Right lobe of liver (tissue), 4 donors: ENCODE measurements at regions not wholly inside any gene's neighbourhood (a gene's known extent, or its start where the extent isn't known, plus 50 kb on each side); places are given as distances from the start of the nearest gene placed in this dataset.

Source experiments
- CTCF ChIP-seq, 4 donors: fragments of 200-600 bp in 3 of 4; fragments of 450-650 bp in 1 of 4; IDR thresholded peaks; one replicate each; pipeline versions ENCODE4 v1.5.1 to v1.8.0; 2016 to 2022; ENCODE audit warnings: antibody characterized with exemption in 4 of 4, mild to moderate bottlenecking in 2 of 4
- POLR2A ChIP-seq: fragments of 450-650 bp; IDR thresholded peaks from one replicate; pipeline ENCODE4 v1.6.1; 2017; ENCODE audit warnings: antibody characterized with exemption, mild to moderate bottlenecking
- donor health status: DM: no; HTN: no; CAD: no.
- donor health status: DM: no; HTN: no; CAD: no.
- donor health status: DM: no; HTN: yes; CAD: no.

- TF ChIP-seq CTCF (IDR thresholded peaks at IDR 0.05) (no peak), POLR2A (no peak)
Observed at GRCh38 chr2:774436-774835, 97.2 kb upstream of the TMEM18 start.
